ENCODE measurements at regions not wholly inside any gene's neighbourhood (a gene's known extent, or its start where the extent isn't known, plus 50 kb on each side); places are given as distances from the start of the nearest gene placed in this dataset.

DNA sequence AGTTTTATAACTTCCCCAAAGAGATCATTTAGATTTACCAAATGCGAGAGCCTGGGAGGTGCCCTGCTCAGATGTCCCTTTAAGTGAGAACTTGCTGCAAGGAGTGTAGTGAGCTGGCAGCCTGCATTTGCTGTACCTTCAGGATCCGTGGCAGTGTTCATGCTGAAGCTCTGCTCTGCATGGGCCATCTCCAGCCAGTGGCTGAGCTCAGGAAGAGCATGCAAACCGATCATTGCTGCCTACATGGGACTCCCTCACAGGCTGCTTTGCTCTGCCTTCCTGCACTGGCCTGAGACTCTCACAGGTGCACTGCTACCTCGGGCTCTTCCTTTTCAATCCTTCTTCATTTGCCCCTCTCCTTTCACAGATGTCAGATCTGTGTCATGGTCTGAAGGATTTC lies 152.0 kb upstream of the SFRP2 start:
- Histone ChIP-seq H3K4me3 (ENCODE audit: low read depth in 1 of 2, low read length in 2 of 2) (no peak overlapping the region), H3K27me3 (ENCODE audit: control insufficient read depth in 1 of 2, insufficient read depth in 2 of 2, low read length in 2 of 2) (no peaks in the 10 kb centered on the region), H3K9ac (ENCODE audit: low read depth in 1 of 2, low read length in 2 of 2) (no peak overlapping the region), H3K27ac (ENCODE audit: low read depth, low read length) (no peak overlapping the region), H3K36me3 (ENCODE audit: control insufficient read depth in 1 of 2, insufficient read depth in 2 of 2, low read length in 2 of 2) (no peaks in the 10 kb centered on the region), H3K9me3 (ENCODE audit: control insufficient read depth in 1 of 2, low read length in 2 of 2) (peaks cover 2 to 4% of the 10 kb centered on the region in 2 donors), H3K4me1 (ENCODE audit: control insufficient read depth in 1 of 2, insufficient read depth in 2 of 2, low read length in 2 of 2) (no peaks in the 10 kb centered on the region)

- H3K4me1 ChIP-seq (ENCODE audit: control insufficient read depth in 1 of 2, insufficient read depth in 2 of 2, low read length in 2 of 2) = no peaks in the 10 kb centered on the region
Measured at GRCh38 chr4:153939570-153939969, 150.7 kb upstream of the SFRP2 start.

GRCh38 chr4:153938994-153939393 lies 150.1 kb upstream of the SFRP2 start:
- Histone ChIP-seq H3K27me3 (ENCODE audit: control insufficient read depth in 1 of 2, insufficient read depth in 2 of 2, low read length in 2 of 2) (no peaks in the 10 kb centered on the region), H3K4me1 (ENCODE audit: control insufficient read depth in 1 of 2, insufficient read depth in 2 of 2, low read length in 2 of 2) (no peaks in the 10 kb centered on the region), H3K9me3 (ENCODE audit: control insufficient read depth in 1 of 2, low read length in 2 of 2) (no peaks in the 10 kb centered on the region), H3K36me3 (ENCODE audit: control insufficient read depth in 1 of 2, insufficient read depth in 2 of 2, low read length in 2 of 2) (no peaks in the 10 kb centered on the region), H3K4me3 (ENCODE audit: low read depth in 1 of 2, low read length in 2 of 2) (no peak overlapping the region), H3K9ac (ENCODE audit: low read depth in 1 of 2, low read length in 2 of 2) (no peak overlapping the region), H3K27ac (ENCODE audit: low read depth, low read length) (no peak overlapping the region)

More at GRCh38 chr4:153939570-153939969, 150.7 kb upstream of the SFRP2 start:
- Histone ChIP-seq H3K9ac (ENCODE audit: low read depth in 1 of 2, low read length in 2 of 2) (no peak overlapping the region), H3K9me3 (ENCODE audit: control insufficient read depth in 1 of 2, low read length in 2 of 2) (no peaks in the 10 kb centered on the region), H3K36me3 (ENCODE audit: control insufficient read depth in 1 of 2, insufficient read depth in 2 of 2, low read length in 2 of 2) (no peaks in the 10 kb centered on the region), H3K4me3 (ENCODE audit: low read depth in 1 of 2, low read length in 2 of 2) (no peak overlapping the region), H3K27me3 (ENCODE audit: control insufficient read depth in 1 of 2, insufficient read depth in 2 of 2, low read length in 2 of 2) (no peaks in the 10 kb centered on the region), H3K27ac (ENCODE audit: low read depth, low read length) (no peak overlapping the region)

DNA sequence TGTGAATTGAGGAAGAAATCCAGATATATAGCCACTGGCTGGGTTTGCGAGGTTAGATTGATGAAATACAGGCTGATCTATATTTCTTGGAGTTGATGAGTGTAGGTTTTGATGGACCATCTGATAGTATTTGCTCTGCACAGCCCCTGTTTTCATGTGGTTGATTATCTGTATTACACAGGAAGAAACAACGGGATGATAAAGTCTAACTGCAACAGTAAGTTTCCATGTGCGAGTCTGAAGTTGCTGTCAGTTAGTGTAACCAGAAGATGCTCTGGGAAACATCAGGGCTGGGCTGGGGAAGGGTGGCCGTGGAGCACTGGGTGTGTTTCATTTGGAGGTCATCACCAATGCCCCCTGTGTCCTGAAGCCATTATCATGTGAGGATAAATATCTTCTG lies 148.4 kb upstream of the SFRP2 start:
- Histone ChIP-seq H3K4me3 (ENCODE audit: low read depth in 1 of 2, low read length in 2 of 2) (no peak overlapping the region), H3K27ac (ENCODE audit: low read depth, low read length) (no peak overlapping the region), H3K9ac (ENCODE audit: low read depth in 1 of 2, low read length in 2 of 2) (no peak overlapping the region), H3K36me3 (ENCODE audit: control insufficient read depth in 1 of 2, insufficient read depth in 2 of 2, low read length in 2 of 2) (no peaks in the 10 kb centered on the region), H3K4me1 (ENCODE audit: control insufficient read depth in 1 of 2, insufficient read depth in 2 of 2, low read length in 2 of 2) (no peaks in the 10 kb centered on the region), H3K27me3 (ENCODE audit: control insufficient read depth in 1 of 2, insufficient read depth in 2 of 2, low read length in 2 of 2) (no peaks in the 10 kb centered on the region), H3K9me3 (ENCODE audit: control insufficient read depth in 1 of 2, low read length in 2 of 2) (no peaks in the 10 kb centered on the region)

DNA sequence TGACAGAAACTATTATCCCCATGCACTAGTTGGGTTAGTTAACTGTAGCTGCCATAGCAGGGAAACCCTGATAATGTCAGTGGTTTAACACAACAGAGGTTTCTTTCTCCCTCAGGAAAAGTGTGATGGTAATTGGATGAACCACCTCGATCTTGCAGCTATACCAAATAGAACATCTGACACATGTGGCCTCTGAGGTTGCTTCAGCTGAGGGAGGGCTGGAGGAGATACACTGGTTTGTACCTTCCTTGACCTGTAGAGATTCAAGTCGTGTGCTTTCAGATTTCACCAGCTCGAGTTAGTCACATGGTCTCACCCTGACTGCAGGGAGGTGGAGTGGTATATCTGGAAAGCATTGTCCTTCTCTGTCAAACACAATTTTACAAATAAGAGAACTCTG lies 147.2 kb upstream of the SFRP2 start:
- Histone ChIP-seq H3K9ac (ENCODE audit: low read depth in 1 of 2, low read length in 2 of 2) (no peak overlapping the region), H3K36me3 (ENCODE audit: control insufficient read depth in 1 of 2, insufficient read depth in 2 of 2, low read length in 2 of 2) (no peaks in the 10 kb centered on the region), H3K27me3 (ENCODE audit: control insufficient read depth in 1 of 2, insufficient read depth in 2 of 2, low read length in 2 of 2) (no peaks in the 10 kb centered on the region), H3K4me3 (ENCODE audit: low read depth in 1 of 2, low read length in 2 of 2) (no peak overlapping the region), H3K9me3 (ENCODE audit: control insufficient read depth in 1 of 2, low read length in 2 of 2) (no peaks in the 10 kb centered on the region), H3K4me1 (ENCODE audit: control insufficient read depth in 1 of 2, insufficient read depth in 2 of 2, low read length in 2 of 2) (no peaks in the 10 kb centered on the region), H3K27ac (ENCODE audit: low read depth, low read length) (no peak overlapping the region)

GRCh38 chr4:153934688-153935017 lies 145.8 kb upstream of the SFRP2 start:
- Histone ChIP-seq H3K27me3 (ENCODE audit: control insufficient read depth in 1 of 2, insufficient read depth in 2 of 2, low read length in 2 of 2) (no peaks in the 10 kb centered on the region), H3K9ac (ENCODE audit: low read depth in 1 of 2, low read length in 2 of 2) (no peak overlapping the region), H3K4me1 (ENCODE audit: control insufficient read depth in 1 of 2, insufficient read depth in 2 of 2, low read length in 2 of 2) (no peaks in the 10 kb centered on the region), H3K4me3 (ENCODE audit: low read depth in 1 of 2, low read length in 2 of 2) (no peak overlapping the region), H3K36me3 (ENCODE audit: control insufficient read depth in 1 of 2, insufficient read depth in 2 of 2, low read length in 2 of 2) (no peaks in the 10 kb centered on the region), H3K27ac (ENCODE audit: low read depth, low read length) (no peak overlapping the region), H3K9me3 (ENCODE audit: control insufficient read depth in 1 of 2, low read length in 2 of 2) (no peaks in the 10 kb centered on the region)

GRCh38 chr4:153933915-153934687 lies 145.2 kb upstream of the SFRP2 start:
- Histone ChIP-seq H3K4me3 (ENCODE audit: low read depth in 1 of 2, low read length in 2 of 2) (no peak overlapping the region), H3K9ac (ENCODE audit: low read depth in 1 of 2, low read length in 2 of 2) (no peak overlapping the region), H3K9me3 (ENCODE audit: control insufficient read depth in 1 of 2, low read length in 2 of 2) (no peaks in the 10 kb centered on the region), H3K27ac (ENCODE audit: low read depth, low read length) (no peak overlapping the region), H3K4me1 (ENCODE audit: control insufficient read depth in 1 of 2, insufficient read depth in 2 of 2, low read length in 2 of 2) (no peaks in the 10 kb centered on the region), H3K27me3 (ENCODE audit: control insufficient read depth in 1 of 2, insufficient read depth in 2 of 2, low read length in 2 of 2) (no peaks in the 10 kb centered on the region), H3K36me3 (ENCODE audit: control insufficient read depth in 1 of 2, insufficient read depth in 2 of 2, low read length in 2 of 2) (no peaks in the 10 kb centered on the region)

GRCh38 chr4:153931804-153932203 lies 142.9 kb upstream of the SFRP2 start:
- H3K9ac ChIP-seq (ENCODE audit: low read depth in 1 of 2, low read length in 2 of 2) = no peak overlapping the region
- H3K4me3 ChIP-seq (ENCODE audit: low read depth in 1 of 2, low read length in 2 of 2) = no peak overlapping the region
- H3K4me1 ChIP-seq (ENCODE audit: control insufficient read depth in 1 of 2, insufficient read depth in 2 of 2, low read length in 2 of 2) = no peaks in the 10 kb centered on the region
- no peaks in the 10 kb centered on the region for H3K27me3 ChIP-seq (ENCODE audit: control insufficient read depth in 1 of 2, insufficient read depth in 2 of 2, low read length in 2 of 2)
- H3K36me3 ChIP-seq (ENCODE audit: control insufficient read depth in 1 of 2, insufficient read depth in 2 of 2, low read length in 2 of 2) = no peaks in the 10 kb centered on the region
- H3K27ac ChIP-seq (ENCODE audit: low read depth, low read length) = no peak overlapping the region
- no peaks in the 10 kb centered on the region for H3K9me3 ChIP-seq (ENCODE audit: control insufficient read depth in 1 of 2, low read length in 2 of 2)

- H3K4me3 ChIP-seq (ENCODE audit: low read depth in 1 of 2, low read length in 2 of 2) = no peak overlapping the region
- no peak overlapping the region for H3K27ac ChIP-seq (ENCODE audit: low read depth, low read length)
Measured at GRCh38 chr4:153929675-153930074, 140.8 kb upstream of the SFRP2 start.

DNA sequence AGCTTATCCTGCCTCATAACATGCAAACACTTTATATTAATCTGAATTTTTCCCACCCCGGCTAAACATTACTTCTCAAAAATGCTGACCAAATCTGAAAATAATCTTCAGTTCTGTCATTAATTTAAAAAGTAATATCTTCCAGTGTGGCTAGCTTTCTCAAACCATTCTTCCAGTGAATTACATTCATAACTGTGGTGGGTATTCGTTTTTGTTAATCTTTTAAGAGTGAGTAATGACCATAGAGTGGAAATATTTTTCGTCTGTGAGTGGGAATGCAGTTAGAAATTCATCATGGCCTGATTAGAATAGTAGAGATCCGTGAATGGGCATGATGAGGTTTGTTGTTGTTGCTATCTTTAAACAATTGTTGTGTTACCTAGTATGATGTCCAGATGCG lies 138.6 kb upstream of the SFRP2 start:
- Histone ChIP-seq H3K9me3 (ENCODE audit: control insufficient read depth in 1 of 2, low read length in 2 of 2) (no peaks in the 10 kb centered on the region), H3K27me3 (ENCODE audit: control insufficient read depth in 1 of 2, insufficient read depth in 2 of 2, low read length in 2 of 2) (no peaks in the 10 kb centered on the region), H3K36me3 (ENCODE audit: control insufficient read depth in 1 of 2, insufficient read depth in 2 of 2, low read length in 2 of 2) (no peaks in the 10 kb centered on the region)

More at GRCh38 chr4:153929675-153930074, 140.8 kb upstream of the SFRP2 start:
- Histone ChIP-seq H3K9ac (ENCODE audit: low read depth in 1 of 2, low read length in 2 of 2) (no peak overlapping the region), H3K36me3 (ENCODE audit: control insufficient read depth in 1 of 2, insufficient read depth in 2 of 2, low read length in 2 of 2) (no peaks in the 10 kb centered on the region), H3K27me3 (ENCODE audit: control insufficient read depth in 1 of 2, insufficient read depth in 2 of 2, low read length in 2 of 2) (no peaks in the 10 kb centered on the region), H3K4me1 (ENCODE audit: control insufficient read depth in 1 of 2, insufficient read depth in 2 of 2, low read length in 2 of 2) (no peaks in the 10 kb centered on the region), H3K9me3 (ENCODE audit: control insufficient read depth in 1 of 2, low read length in 2 of 2) (no peaks in the 10 kb centered on the region)

More for the DNA sequence above, 138.6 kb upstream of the SFRP2 start:
- Histone ChIP-seq H3K4me3 (ENCODE audit: low read depth in 1 of 2, low read length in 2 of 2) (no peak overlapping the region), H3K27ac (ENCODE audit: low read depth, low read length) (no peak overlapping the region), H3K9ac (ENCODE audit: low read depth in 1 of 2, low read length in 2 of 2) (no peak overlapping the region), H3K4me1 (ENCODE audit: control insufficient read depth in 1 of 2, insufficient read depth in 2 of 2, low read length in 2 of 2) (no peaks in the 10 kb centered on the region)
